AG09309 (cell line): ENCODE measurements at regions not wholly inside any gene's neighbourhood (a gene's known extent, or its start where the extent isn't known, plus 50 kb on each side); places are given as distances from the start of the nearest gene placed in this dataset.
"Not testable (repeated sequence)": the region's sequence is repeated elsewhere in the genome, so short reads cannot be mapped to it uniquely, and the experiment has no call there.

Source experiments
- DNase-seq: peaks from one replicate; pipeline ENCODE4 v3.0.0-alpha.2; 2010; ENCODE audit warnings: low read depth
- H3K4me3 ChIP-seq: 2 replicates; pipeline ENCODE4 v1.5.1; 2011; ENCODE audit warnings: mild to moderate bottlenecking, low read depth, low read length, moderate library complexity; ENCODE audit not compliant: control insufficient read depth
- CTCF ChIP-seq: IDR thresholded peaks from 2 replicates; pipeline ENCODE4 v1.5.1; 2011; ENCODE audit warnings: mild to moderate bottlenecking, low read depth, low read length, inconsistent platforms; ENCODE audit not compliant: insufficient read depth, control insufficient read depth; ENCODE audit errors: missing control alignments

GRCh38 chr4:137812258-137812657 lies 280.0 kb upstream of the PCDH18 start:
- DNase-seq = no peak
- H3K4me3 ChIP-seq = no peak overlapping the region
- TF ChIP-seq CTCF = no peak

GRCh38 chr4:137806420-137806819 lies 274.1 kb upstream of the PCDH18 start:
- no peak for TF ChIP-seq CTCF
- no peak overlapping the region for H3K4me3 ChIP-seq
- DNase-seq = no peak

- no peak for TF ChIP-seq CTCF
- no peak for DNase-seq
- H3K4me3 ChIP-seq = no peak overlapping the region
Observed at GRCh38 chr4:137804906-137805495, 272.7 kb upstream of the PCDH18 start.

GRCh38 chr4:137800861-137801260 lies 268.6 kb upstream of the PCDH18 start:
- DNase-seq = no peak
- TF ChIP-seq CTCF = no peak
- H3K4me3 ChIP-seq = no peak overlapping the region

- no peak overlapping the region for H3K4me3 ChIP-seq
- no peak for DNase-seq
- no peak for TF ChIP-seq CTCF
Observed at GRCh38 chr4:137794764-137795254, 262.5 kb upstream of the PCDH18 start.

GRCh38 chr4:137789263-137789662 lies 257.0 kb upstream of the PCDH18 start:
- H3K4me3 ChIP-seq, DNase-seq: not testable (repeated sequence)

- DNase-seq, H3K4me3 ChIP-seq: not testable (repeated sequence)
Observed at GRCh38 chr4:137783923-137784322, 251.6 kb upstream of the PCDH18 start.

- H3K4me3 ChIP-seq = no peak overlapping the region
- no peak for TF ChIP-seq CTCF
Observed at GRCh38 chr4:137775701-137776100, 243.4 kb upstream of the PCDH18 start.

More at GRCh38 chr4:137775701-137776100, 243.4 kb upstream of the PCDH18 start:
- DNase-seq = no peak
